ENCODE measurements at regions not wholly inside any gene's neighbourhood (a gene's known extent, or its start where the extent isn't known, plus 50 kb on each side); places are given as distances from the start of the nearest gene placed in this dataset.

GRCh38 chr1:81157686-81158085 lies 643.0 kb upstream of the ADGRL2 start:
- TF ChIP-seq CTCF (conservative IDR thresholded peaks at IDR 0.05; ENCODE audit: low read depth, low read length) (no peak), EZH2 (IDR thresholded peaks at IDR 0.05; ENCODE audit: borderline replicate concordance, low read depth, low read length, poor library complexity, severe bottlenecking) (no peak)

Measured in A673 (cell line).